SU-DHL-6 (cell line): ENCODE measurements at regions not wholly inside any gene's neighbourhood (a gene's known extent, or its start where the extent isn't known, plus 50 kb on each side); places are given as distances from the start of the nearest gene placed in this dataset.

ENCODE experiments used
- H2AFZ ChIP-seq: fragments of 200-600 bp; sonication (generic); 2 replicates; pipeline ENCODE4 v1.6.1; 2014; ENCODE audit warnings: low read depth, mild to moderate bottlenecking, moderate library complexity, mixed read lengths, antibody characterized with exemption, low read length; ENCODE audit not compliant: severe bottlenecking
- H3F3A ChIP-seq: fragments of 200-600 bp; shearing (Covaris generic); 2 replicates; pipeline ENCODE4 v1.6.0; 2016; ENCODE audit warnings: antibody characterized with exemption, mild to moderate bottlenecking; ENCODE audit not compliant: insufficient read depth
- H3K27ac ChIP-seq: fragments of 200-600 bp; sonication (generic); 2 replicates; pipeline ENCODE4 v1.5.1; 2016; ENCODE audit warnings: low read depth, mild to moderate bottlenecking, low read length, moderate library complexity, mixed read lengths
- H3K27me3 ChIP-seq: fragments of 200-600 bp; sonication (generic), shearing (Covaris generic); 2 replicates; pipeline ENCODE4 v1.6.0; 2014; ENCODE audit warnings: mild to moderate bottlenecking, low read length
- H3K36me3 ChIP-seq: fragments of 200-600 bp; sonication (generic); 2 replicates; pipeline ENCODE4 v1.6.1; 2014; ENCODE audit warnings: mild to moderate bottlenecking, low read length, mixed read lengths
- H3K4me2 ChIP-seq: fragments of 300-600, 200-600 bp; shearing (Covaris generic), sonication (generic); 2 replicates; pipeline ENCODE4 v1.6.0; 2014; ENCODE audit warnings: low read length, low read depth, mild to moderate bottlenecking; ENCODE audit not compliant: poor library complexity, severe bottlenecking
- H3K4me3 ChIP-seq: fragments of 200-600 bp; sonication (generic); 2 replicates; pipeline ENCODE4 v1.5.1; 2014; ENCODE audit warnings: antibody characterized with exemption, low read length, mild to moderate bottlenecking, mixed read lengths; ENCODE audit not compliant: insufficient read depth, poor library complexity, severe bottlenecking
- H3K79me2 ChIP-seq: fragments of 200-600 bp; sonication (generic); 2 replicates; pipeline ENCODE4 v1.6.1; 2014; ENCODE audit warnings: mild to moderate bottlenecking, low read length, moderate library complexity; ENCODE audit not compliant: insufficient read depth
- H3K9ac ChIP-seq: fragments of 200-600 bp; sonication (generic); 2 replicates; pipeline ENCODE4 v1.7.0; 2014; ENCODE audit warnings: mild to moderate bottlenecking, low read length
- H3K9me2 ChIP-seq: fragments of 200-600 bp; sonication (generic); replicated peaks from 2 replicates; pipeline ENCODE4 v1.6.1; 2014; ENCODE audit warnings: low read length; ENCODE audit not compliant: insufficient read depth
- H3K9me3 ChIP-seq: fragments of 200-600 bp; sonication (generic); 2 replicates; pipeline ENCODE4 v1.6.1; 2014; ENCODE audit warnings: low read length, mixed read lengths; ENCODE audit not compliant: insufficient read depth
- H4K20me1 ChIP-seq: fragments of 200-600 bp; sonication (generic); 2 replicates; pipeline ENCODE4 v1.6.1; 2014; ENCODE audit warnings: low read depth, mild to moderate bottlenecking, antibody characterized with exemption, low read length, moderate library complexity, mixed read lengths
- EZH2phosphoT487 ChIP-seq: fragments of 200-600 bp; sonication (generic), shearing (Covaris generic); conservative IDR thresholded peaks from 2 replicates; pipeline ENCODE4 v1.6.1; 2018; ENCODE audit warnings: mild to moderate bottlenecking, antibody characterized with exemption, low read length, moderate library complexity, mixed read lengths
- TF ChIP-seq, protein P1 (sequence below): fragments of 200-600 bp; sonication (generic); IDR thresholded peaks from one replicate; pipeline ENCODE4 v1.5.1; 2017; ENCODE audit warnings: antibody characterized with exemption, mild to moderate bottlenecking, low read length, moderate library complexity; ENCODE audit not compliant: insufficient read depth, poor library complexity, severe bottlenecking

GRCh38 chr4:126372634-126373033, 1057.9 kb downstream of the FAT4 start:
- H2AFZ ChIP-seq: no peak overlapping the region
- no peaks in the 10 kb centered on the region for H3K27me3 ChIP-seq
- H3K9me2 ChIP-seq: no peaks in the 10 kb centered on the region
- H3F3A ChIP-seq: no peaks in the 10 kb centered on the region
- no peaks in the 10 kb centered on the region for H3K9me3 ChIP-seq
- H3K27ac ChIP-seq: no peak overlapping the region
- no peak overlapping the region for H3K9ac ChIP-seq
- H3K4me3 ChIP-seq: no peak overlapping the region
- no peaks in the 10 kb centered on the region for H4K20me1 ChIP-seq
- TF ChIP-seq, protein P1, sequence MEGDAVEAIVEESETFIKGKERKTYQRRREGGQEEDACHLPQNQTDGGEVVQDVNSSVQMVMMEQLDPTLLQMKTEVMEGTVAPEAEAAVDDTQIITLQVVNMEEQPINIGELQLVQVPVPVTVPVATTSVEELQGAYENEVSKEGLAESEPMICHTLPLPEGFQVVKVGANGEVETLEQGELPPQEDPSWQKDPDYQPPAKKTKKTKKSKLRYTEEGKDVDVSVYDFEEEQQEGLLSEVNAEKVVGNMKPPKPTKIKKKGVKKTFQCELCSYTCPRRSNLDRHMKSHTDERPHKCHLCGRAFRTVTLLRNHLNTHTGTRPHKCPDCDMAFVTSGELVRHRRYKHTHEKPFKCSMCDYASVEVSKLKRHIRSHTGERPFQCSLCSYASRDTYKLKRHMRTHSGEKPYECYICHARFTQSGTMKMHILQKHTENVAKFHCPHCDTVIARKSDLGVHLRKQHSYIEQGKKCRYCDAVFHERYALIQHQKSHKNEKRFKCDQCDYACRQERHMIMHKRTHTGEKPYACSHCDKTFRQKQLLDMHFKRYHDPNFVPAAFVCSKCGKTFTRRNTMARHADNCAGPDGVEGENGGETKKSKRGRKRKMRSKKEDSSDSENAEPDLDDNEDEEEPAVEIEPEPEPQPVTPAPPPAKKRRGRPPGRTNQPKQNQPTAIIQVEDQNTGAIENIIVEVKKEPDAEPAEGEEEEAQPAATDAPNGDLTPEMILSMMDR: no peak
- no peak for TF ChIP-seq EZH2phosphoT487
- H3K79me2 ChIP-seq: no peaks in the 10 kb centered on the region
- H3K4me2 ChIP-seq: no peak overlapping the region
- no peaks in the 10 kb centered on the region for H3K36me3 ChIP-seq

DNA sequence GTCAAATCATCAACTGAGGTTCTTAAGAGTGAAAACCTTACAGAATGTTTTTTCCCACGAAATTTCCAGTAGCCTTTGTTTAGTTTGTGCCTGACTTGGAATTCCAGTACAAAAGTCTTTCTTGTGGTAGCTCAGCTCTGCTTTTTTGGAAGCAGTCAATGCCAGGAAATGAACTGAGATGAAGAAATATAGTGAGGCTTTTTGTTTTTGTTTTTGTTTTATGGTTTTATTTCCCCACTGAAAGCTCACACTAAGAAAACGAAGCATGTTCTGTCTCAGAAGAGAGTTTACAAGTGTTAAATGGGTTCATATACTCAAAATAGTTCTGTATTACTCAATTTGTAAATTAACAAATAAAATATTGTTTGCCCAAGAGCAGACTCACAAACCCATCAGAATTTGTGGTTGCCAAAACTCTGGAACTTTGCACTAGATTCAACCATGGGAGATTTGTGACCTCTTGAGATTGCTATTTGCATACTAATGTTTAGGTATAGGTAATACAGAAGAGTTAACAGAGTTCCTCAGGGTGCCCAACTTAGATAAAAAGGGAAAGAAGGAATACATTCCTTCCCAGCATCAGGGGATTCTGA, 1060.8 kb downstream of the FAT4 start:
- Histone ChIP-seq H4K20me1 (no peaks in the 10 kb centered on the region), H3K4me2 (no peak overlapping the region), H3K4me3 (no peak overlapping the region), H3K9ac (no peak overlapping the region), H2AFZ (no peak overlapping the region), H3K36me3 (no peaks in the 10 kb centered on the region), H3K9me2 (no peaks in the 10 kb centered on the region), H3K9me3 (no peaks in the 10 kb centered on the region), H3K27me3 (no peaks in the 10 kb centered on the region), H3K27ac (no peak overlapping the region), H3K79me2 (no peaks in the 10 kb centered on the region), H3F3A (no peaks in the 10 kb centered on the region)
- TF ChIP-seq, protein P1: no peak
- TF ChIP-seq EZH2phosphoT487: no peak

DNA sequence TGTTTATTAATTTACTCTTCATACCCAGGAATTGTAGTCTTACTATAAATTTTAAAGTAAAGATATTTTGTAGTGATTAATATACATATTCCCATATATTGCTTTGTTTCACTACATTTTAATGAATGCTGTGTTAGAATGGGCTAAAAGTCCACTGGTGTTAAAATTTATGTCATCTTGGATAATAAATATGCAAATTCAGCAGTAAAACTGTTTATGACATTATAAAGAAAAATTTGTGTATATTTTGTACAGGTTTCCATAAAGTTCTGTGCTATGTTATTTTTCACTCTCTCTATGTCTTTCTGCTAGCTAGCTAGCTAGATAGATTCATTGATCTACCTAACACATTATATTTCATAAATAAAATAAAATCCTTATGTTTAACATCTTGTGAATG, 1071.2 kb downstream of the FAT4 start:
- no peak overlapping the region for H3K4me2 ChIP-seq
- no peaks in the 10 kb centered on the region for H3K9me3 ChIP-seq
- no peak overlapping the region for H2AFZ ChIP-seq
- no peaks in the 10 kb centered on the region for H3F3A ChIP-seq
- no peaks in the 10 kb centered on the region for H3K9me2 ChIP-seq
- TF ChIP-seq, protein P1: no peak
- TF ChIP-seq EZH2phosphoT487: no peak
- H3K27ac ChIP-seq: no peak overlapping the region
- no peak overlapping the region for H3K4me3 ChIP-seq
- H3K27me3 ChIP-seq: no peaks in the 10 kb centered on the region
- no peaks in the 10 kb centered on the region for H3K79me2 ChIP-seq
- H3K9ac ChIP-seq: no peak overlapping the region
- H4K20me1 ChIP-seq: no peaks in the 10 kb centered on the region
- H3K36me3 ChIP-seq: no peaks in the 10 kb centered on the region
